ENCODE measurements at regions not wholly inside any gene's neighbourhood (a gene's known extent, or its start where the extent isn't known, plus 50 kb on each side); places are given as distances from the start of the nearest gene placed in this dataset.

DNA sequence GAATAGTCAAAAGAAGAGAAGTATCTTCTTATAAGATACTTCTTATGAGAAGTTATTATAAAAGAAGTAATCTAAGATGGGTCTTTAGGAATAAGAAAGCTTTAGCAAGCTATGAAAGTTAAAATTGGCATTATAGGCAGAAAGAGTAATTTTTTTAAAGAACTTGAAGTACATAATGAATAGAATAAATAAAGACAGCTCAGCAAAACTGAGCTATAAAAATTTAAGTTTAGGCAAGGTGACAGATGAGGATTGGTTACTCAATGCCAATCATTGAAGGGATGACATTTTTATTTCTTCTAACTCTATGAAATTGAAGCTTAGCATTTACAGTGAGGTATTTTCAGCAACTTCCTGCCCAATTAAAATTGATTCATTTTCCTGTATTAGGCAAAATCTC, 966.8 kb downstream of the BRINP3 start:
- DNase-seq (ENCODE audit: low spot score), result no peak
- TF ChIP-seq, protein P1, sequence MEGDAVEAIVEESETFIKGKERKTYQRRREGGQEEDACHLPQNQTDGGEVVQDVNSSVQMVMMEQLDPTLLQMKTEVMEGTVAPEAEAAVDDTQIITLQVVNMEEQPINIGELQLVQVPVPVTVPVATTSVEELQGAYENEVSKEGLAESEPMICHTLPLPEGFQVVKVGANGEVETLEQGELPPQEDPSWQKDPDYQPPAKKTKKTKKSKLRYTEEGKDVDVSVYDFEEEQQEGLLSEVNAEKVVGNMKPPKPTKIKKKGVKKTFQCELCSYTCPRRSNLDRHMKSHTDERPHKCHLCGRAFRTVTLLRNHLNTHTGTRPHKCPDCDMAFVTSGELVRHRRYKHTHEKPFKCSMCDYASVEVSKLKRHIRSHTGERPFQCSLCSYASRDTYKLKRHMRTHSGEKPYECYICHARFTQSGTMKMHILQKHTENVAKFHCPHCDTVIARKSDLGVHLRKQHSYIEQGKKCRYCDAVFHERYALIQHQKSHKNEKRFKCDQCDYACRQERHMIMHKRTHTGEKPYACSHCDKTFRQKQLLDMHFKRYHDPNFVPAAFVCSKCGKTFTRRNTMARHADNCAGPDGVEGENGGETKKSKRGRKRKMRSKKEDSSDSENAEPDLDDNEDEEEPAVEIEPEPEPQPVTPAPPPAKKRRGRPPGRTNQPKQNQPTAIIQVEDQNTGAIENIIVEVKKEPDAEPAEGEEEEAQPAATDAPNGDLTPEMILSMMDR (IDR thresholded peaks at IDR 0.05; ENCODE audit: extremely low read depth, missing control alignments), result no peak

- TF ChIP-seq, protein P1 (IDR thresholded peaks at IDR 0.05; ENCODE audit: extremely low read depth, missing control alignments), result no peak
- no peak for DNase-seq (ENCODE audit: low spot score)
Measured at GRCh38 chr1:189513091-189513490, 964.6 kb downstream of the BRINP3 start.

GRCh38 chr1:189522441-189522840, 955.2 kb downstream of the BRINP3 start:
- DNase-seq (ENCODE audit: low spot score), result no peak
- TF ChIP-seq, protein P1 (IDR thresholded peaks at IDR 0.05; ENCODE audit: extremely low read depth, missing control alignments), result no peak

DNA sequence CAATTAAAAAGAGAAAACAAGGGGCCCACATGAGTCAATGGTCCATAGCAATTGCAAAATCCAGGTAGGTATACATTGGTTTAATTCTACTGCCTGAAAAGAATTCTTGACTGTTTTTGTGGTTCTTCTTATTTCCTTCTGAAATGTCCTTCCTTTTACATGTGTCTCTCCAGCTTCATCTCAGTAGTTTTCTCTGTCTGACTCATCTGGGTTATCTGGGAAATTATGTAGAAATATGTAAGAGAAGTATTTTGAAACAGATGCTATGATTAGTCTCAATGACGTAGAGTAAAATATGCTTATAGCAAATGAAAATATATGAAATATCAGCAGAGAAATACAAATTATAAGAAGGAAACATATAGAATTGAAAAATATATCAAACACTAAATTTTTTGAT, 953.2 kb downstream of the BRINP3 start:
- TF ChIP-seq, protein P1 (IDR thresholded peaks at IDR 0.05; ENCODE audit: extremely low read depth, missing control alignments), result no peak

DNA sequence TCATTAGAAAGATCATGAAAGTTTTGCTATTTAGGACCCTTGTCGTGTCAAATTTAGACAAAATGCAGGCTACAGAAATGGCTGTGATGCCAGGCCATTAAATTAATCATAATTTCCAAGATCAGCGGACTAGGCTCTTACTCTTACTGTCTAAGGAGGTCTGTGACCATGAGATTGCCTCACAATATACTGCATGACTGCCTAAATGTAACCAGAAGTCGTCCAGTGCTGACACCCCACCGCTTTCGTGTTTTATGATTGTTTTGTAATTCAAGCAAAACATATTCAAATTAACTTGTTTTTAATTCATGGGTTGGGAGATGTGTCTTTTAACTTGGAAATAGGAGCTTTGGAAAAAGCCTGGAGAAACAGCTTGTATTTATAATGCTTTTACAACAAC, 947.5 kb downstream of the BRINP3 start:
- DNase-seq (ENCODE audit: low spot score), result no peak
- TF ChIP-seq, protein P1 (IDR thresholded peaks at IDR 0.05; ENCODE audit: extremely low read depth, missing control alignments), result no peak

More for the DNA sequence above, 953.2 kb downstream of the BRINP3 start:
- no peak for DNase-seq (ENCODE audit: low spot score)

GRCh38 chr1:189538271-189538670, 939.4 kb downstream of the BRINP3 start:
- DNase-seq (ENCODE audit: low spot score), result no peak
- TF ChIP-seq, protein P1 (IDR thresholded peaks at IDR 0.05; ENCODE audit: extremely low read depth, missing control alignments), result no peak

DNA sequence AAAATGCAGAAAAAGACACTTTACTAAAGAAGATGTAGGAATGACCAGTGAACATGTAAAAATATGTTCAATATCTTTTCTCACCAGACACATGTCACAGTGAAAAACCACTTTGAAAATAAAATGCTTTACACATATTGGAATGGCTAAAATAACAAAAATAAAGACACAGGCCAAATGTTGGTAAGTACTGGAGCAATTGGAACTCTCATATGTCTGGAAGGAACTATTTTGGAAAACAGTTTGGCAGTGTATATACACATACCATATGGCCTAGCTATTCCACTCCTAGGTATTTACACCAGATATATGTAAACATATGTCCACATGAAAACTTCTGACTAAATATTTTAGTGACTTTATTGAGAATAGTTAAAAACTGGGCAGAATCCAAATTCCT, 927.2 kb downstream of the BRINP3 start:
- no peak for DNase-seq (ENCODE audit: low spot score)
- TF ChIP-seq, protein P1 (IDR thresholded peaks at IDR 0.05; ENCODE audit: extremely low read depth, missing control alignments), result no peak
